BLaER1 treated with 17β-estradiol and CSF1 and Interleukin-3, amounts not matched to agents 10 nM and 100 nM (cell line): ENCODE measurements at regions not wholly inside any gene's neighbourhood (a gene's known extent, or its start where the extent isn't known, plus 50 kb on each side); places are given as distances from the start of the nearest gene placed in this dataset.
"Not testable (repeated sequence)": the region's sequence is repeated elsewhere in the genome, so short reads cannot be mapped to it uniquely, and the experiment has no call there.

Experiments
- H3K27ac ChIP-seq, 11 experiments: shearing (Covaris generic); formaldehyde crosslinking; 2 replicates each; pipeline ENCODE4 v1.8.1; 2022
- H3K27me3 ChIP-seq, 11 experiments: shearing (Covaris generic); formaldehyde crosslinking; 2 replicates each; pipeline ENCODE4 v1.8.1; 2022
- H3K36me3 ChIP-seq, 11 experiments: shearing (Covaris generic); formaldehyde crosslinking; 2 replicates each; pipeline ENCODE4 v1.8.1; 2022
- H3K4me1 ChIP-seq, 10 experiments: shearing (Covaris generic); formaldehyde crosslinking; 2 replicates each; pipeline ENCODE4 v1.8.1; 2022
- H3K4me2 ChIP-seq, 11 experiments: shearing (Covaris generic); formaldehyde crosslinking; 2 replicates each; pipeline ENCODE4 v1.8.1; 2022
- H3K4me3 ChIP-seq, 10 experiments: shearing (Covaris generic); formaldehyde crosslinking; 2 replicates each; pipeline ENCODE4 v1.8.1; 2022
- H3K9ac ChIP-seq, 11 experiments: shearing (Covaris generic); formaldehyde crosslinking; 2 replicates each; pipeline ENCODE4 v1.8.1; 2022
- H3K9me3 ChIP-seq, 11 experiments: shearing (Covaris generic); formaldehyde crosslinking; replicated peaks in 1 of 11; 2 replicates each; pipeline ENCODE4 v1.8.1; 2022
- H4K20me1 ChIP-seq, 11 experiments: shearing (Covaris generic); formaldehyde crosslinking; 2 replicates each; pipeline ENCODE4 v1.8.1; 2022
- Cebpa-rat ChIP-seq, 11 experiments: shearing (Covaris generic); IDR thresholded peaks; 2 replicates each; pipeline ENCODE4 v1.8.1; 2022

GRCh38 chr6:145557474-145557873 lies 177.8 kb downstream of the EPM2A start:
- Histone ChIP-seq H3K27me3 (no peaks in the 10 kb centered on the region), H3K27ac (no peak overlapping the region), H4K20me1 (no peaks in the 10 kb centered on the region), H3K4me2 (no peak overlapping the region), H3K4me3 (no peak overlapping the region), H3K36me3 (no peaks in the 10 kb centered on the region), H3K9me3 (no peaks in the 10 kb centered on the region), H3K9ac (no peak overlapping the region), H3K4me1 (no peaks in the 10 kb centered on the region)
- no peak for TF ChIP-seq Cebpa-rat (IDR thresholded peaks at IDR 0.05)

GRCh38 chr6:145559836-145560235 lies 175.5 kb downstream of the EPM2A start:
- Histone ChIP-seq H3K36me3 (no peaks in the 10 kb centered on the region), H3K27ac (no peak overlapping the region), H3K4me1 (no peaks in the 10 kb centered on the region), H3K9me3 (no peaks in the 10 kb centered on the region), H3K4me3 (no peak overlapping the region), H4K20me1 (no peaks in the 10 kb centered on the region), H3K27me3 (no peaks in the 10 kb centered on the region), H3K4me2 (no peak overlapping the region), H3K9ac (no peak overlapping the region)
- TF ChIP-seq Cebpa-rat (IDR thresholded peaks at IDR 0.05), result no peak

- no peaks in the 10 kb centered on the region for H3K27me3 ChIP-seq
- no peaks in the 10 kb centered on the region for H4K20me1 ChIP-seq
- no peaks in the 10 kb centered on the region for H3K4me1 ChIP-seq
These were observed 173.9 kb downstream of the EPM2A start for GRCh38 chr6:145561095-145562072.

GRCh38 chr6:145562771-145563615 lies 172.3 kb downstream of the EPM2A start:
- Histone ChIP-seq H3K4me3 (no peak overlapping the region), H3K27me3 (no peaks in the 10 kb centered on the region), H3K4me1 (no peaks in the 10 kb centered on the region), H3K9ac (no peak overlapping the region), H3K4me2 (no peak overlapping the region), H3K27ac (no peak overlapping the region), H3K36me3 (no peaks in the 10 kb centered on the region), H4K20me1 (no peaks in the 10 kb centered on the region), H3K9me3 (no peaks in the 10 kb centered on the region)
- TF ChIP-seq Cebpa-rat (IDR thresholded peaks at IDR 0.05), result no peak

More at GRCh38 chr6:145561095-145562072, 173.9 kb downstream of the EPM2A start:
- Histone ChIP-seq H3K9me3 (no peaks in the 10 kb centered on the region), H3K4me3 (no peak overlapping the region), H3K36me3 (no peaks in the 10 kb centered on the region), H3K4me2 (no peak overlapping the region), H3K27ac (no peak overlapping the region), H3K9ac (no peak overlapping the region)
- TF ChIP-seq Cebpa-rat (IDR thresholded peaks at IDR 0.05), result no peak

GRCh38 chr6:145564553-145564952 lies 170.8 kb downstream of the EPM2A start:
- Histone ChIP-seq H3K27me3 (no peaks in the 10 kb centered on the region), H3K27ac (no peak overlapping the region), H3K9me3 (no peaks in the 10 kb centered on the region), H3K4me1 (no peaks in the 10 kb centered on the region), H3K9ac (no peak overlapping the region), H3K4me3 (no peak overlapping the region), H3K4me2 (no peak overlapping the region), H3K36me3 (no peaks in the 10 kb centered on the region), H4K20me1 (no peaks in the 10 kb centered on the region)
- no peak for TF ChIP-seq Cebpa-rat (IDR thresholded peaks at IDR 0.05)

- Histone ChIP-seq H3K27me3 (no peaks in the 10 kb centered on the region), H3K9ac (no peak overlapping the region), H3K27ac (no peak overlapping the region), H3K4me1 (no peaks in the 10 kb centered on the region), H4K20me1 (no peaks in the 10 kb centered on the region), H3K4me2 (no peak overlapping the region), H3K9me3 (peaks cover 0 to under 1% (median 0%) of the 10 kb centered on the region in 11 experiments; a peak in 1 of 22 replicates), H3K4me3 (no peak overlapping the region), H3K36me3 (no peaks in the 10 kb centered on the region)
- TF ChIP-seq Cebpa-rat (IDR thresholded peaks at IDR 0.05), result no peak
These were observed 167.6 kb downstream of the EPM2A start for GRCh38 chr6:145567684-145568252.

- H3K4me3 ChIP-seq, result no peak overlapping the region
- no peak for TF ChIP-seq Cebpa-rat (IDR thresholded peaks at IDR 0.05)
- no peaks in the 10 kb centered on the region for H3K4me1 ChIP-seq
- H3K9ac ChIP-seq, result no peak overlapping the region
- no peak overlapping the region for H3K4me2 ChIP-seq
- H3K27me3 ChIP-seq, result no peaks in the 10 kb centered on the region
- H3K9me3 ChIP-seq, result peaks cover 9 to 14% (median 11%) of the 10 kb centered on the region in 11 experiments; a peak in 21 of 22 replicates
- H4K20me1 ChIP-seq, result no peaks in the 10 kb centered on the region
- no peaks in the 10 kb centered on the region for H3K36me3 ChIP-seq
- no peak overlapping the region for H3K27ac ChIP-seq
These were observed 166.2 kb downstream of the EPM2A start for GRCh38 chr6:145569140-145569539.

- H3K36me3 ChIP-seq, H3K9ac ChIP-seq, H3K4me2 ChIP-seq: not testable (repeated sequence)
These were observed 165.0 kb downstream of the EPM2A start for GRCh38 chr6:145570336-145570735.

GRCh38 chr6:145574269-145574668 lies 161.1 kb downstream of the EPM2A start:
- not testable (repeated sequence) for H3K27me3 ChIP-seq

More at GRCh38 chr6:145570336-145570735, 165.0 kb downstream of the EPM2A start:
- H3K27ac ChIP-seq, H3K27me3 ChIP-seq, H3K4me3 ChIP-seq, H4K20me1 ChIP-seq, H3K4me1 ChIP-seq: not testable (repeated sequence)
- H3K9me3 ChIP-seq, result peaks cover 21 to 26% (median 23%) of the 10 kb centered on the region in 11 experiments

More at GRCh38 chr6:145574269-145574668, 161.1 kb downstream of the EPM2A start:
- H3K4me3 ChIP-seq, H3K36me3 ChIP-seq, H3K4me2 ChIP-seq, H3K27ac ChIP-seq, H3K9ac ChIP-seq, H3K4me1 ChIP-seq, H4K20me1 ChIP-seq: not testable (repeated sequence)
- peaks cover 36 to 49% (median 45%) of the 10 kb centered on the region in 11 experiments for H3K9me3 ChIP-seq
